Adrenal gland (tissue), 5 donors: ENCODE measurements at regions not wholly inside any gene's neighbourhood (a gene's known extent, or its start where the extent isn't known, plus 50 kb on each side); places are given as distances from the start of the nearest gene placed in this dataset.

Experiments
- CTCF ChIP-seq, 6 experiments: fragments of 450-650 bp in 4 of 6; fragments of 200-600 bp in 2 of 6; sonication (generic) in 1 of 6; IDR thresholded peaks; 1 replicate in 5 of 6; 2 replicates in 1 of 6; pipeline versions ENCODE4 v1.5.1 to v1.8.0; 2016 to 2021; ENCODE audit warnings: antibody characterized with exemption in 6 of 6, mild to moderate bottlenecking in 2 of 6, moderate library complexity in 1 of 6
- POLR2A ChIP-seq, 2 donors: fragments of 450-650 bp; IDR thresholded peaks; one replicate each; pipeline ENCODE4 v1.6.1; 2017; ENCODE audit warnings: antibody characterized with exemption in 2 of 2, mild to moderate bottlenecking in 2 of 2, moderate library complexity in 1 of 2
- donor health status: DM: no; HTN: no; CAD: no.

- TF ChIP-seq POLR2A (IDR thresholded peaks at IDR 0.05) (no peak), CTCF (IDR thresholded peaks at IDR 0.05) (no peak)
These were observed 207.5 kb downstream of the SATB1 start for GRCh38 chr3:18217507-18218174.
